Upper lobe of right lung (tissue), 1 donor: ENCODE measurements at regions not wholly inside any gene's neighbourhood (a gene's known extent, or its start where the extent isn't known, plus 50 kb on each side); places are given as distances from the start of the nearest gene placed in this dataset.
"Not testable (repeated sequence)": the region's sequence is repeated elsewhere in the genome, so short reads cannot be mapped to it uniquely, and the experiment has no call there.

Experiments used
- ATAC-seq: fragments of 200-7000 bp; cut with Tn5 transposase; one replicate; pipeline ENCODE4 v1.9.1; 2020; ENCODE audit warnings: mild to moderate bottlenecking, moderate library complexity
- DNase-seq: peaks from one replicate; pipeline ENCODE4 v3.0.0-alpha.2; 2020
- H3K27ac ChIP-seq: fragments of 200-600 bp; one replicate; pipeline ENCODE4 v1.8.0; 2022
- H3K27me3 ChIP-seq: fragments of 200-600 bp; one replicate; pipeline ENCODE4 v1.8.0; 2022; ENCODE audit warnings: mild to moderate bottlenecking
- H3K36me3 ChIP-seq: fragments of 200-600 bp; one replicate; pipeline ENCODE4 v1.8.0; 2022
- H3K4me1 ChIP-seq: fragments of 200-600 bp; one replicate; pipeline ENCODE4 v1.8.0; 2022
- H3K4me3 ChIP-seq: fragments of 200-600 bp; one replicate; pipeline ENCODE4 v1.8.0; 2022; ENCODE audit warnings: mild to moderate bottlenecking
- H3K9me3 ChIP-seq: fragments of 200-600 bp; one replicate; pipeline ENCODE4 v1.8.0; 2022
- CTCF ChIP-seq: fragments of 200-600 bp; IDR thresholded peaks from one replicate; pipeline ENCODE4 v1.8.0; 2022; ENCODE audit warnings: antibody characterized with exemption
- intact Hi-C: fragments of 100-400 bp; cut with DNase I; formaldehyde crosslinking; loops from one replicate; pipeline ENCODE4 v1.11.0; 2022
- donor health status: DM: no; HTN: yes; CAD: no; lungs with severe emphysema.

GRCh38 chr4:97139791-97140190 is 1003.5 kb downstream of the STPG2 start:
- H3K4me3 ChIP-seq, result no peak overlapping the region
- H3K9me3 ChIP-seq, result no peaks in the 10 kb centered on the region
- no peak overlapping the region for H3K27ac ChIP-seq
- TF ChIP-seq CTCF, result no peak
- H3K36me3 ChIP-seq, result no peaks in the 10 kb centered on the region
- no peaks in the 10 kb centered on the region for H3K27me3 ChIP-seq
- no peaks in the 10 kb centered on the region for H3K4me1 ChIP-seq
- no peak for ATAC-seq
- intact Hi-C loops, result no loop called here
- DNase-seq, result no peak

DNA sequence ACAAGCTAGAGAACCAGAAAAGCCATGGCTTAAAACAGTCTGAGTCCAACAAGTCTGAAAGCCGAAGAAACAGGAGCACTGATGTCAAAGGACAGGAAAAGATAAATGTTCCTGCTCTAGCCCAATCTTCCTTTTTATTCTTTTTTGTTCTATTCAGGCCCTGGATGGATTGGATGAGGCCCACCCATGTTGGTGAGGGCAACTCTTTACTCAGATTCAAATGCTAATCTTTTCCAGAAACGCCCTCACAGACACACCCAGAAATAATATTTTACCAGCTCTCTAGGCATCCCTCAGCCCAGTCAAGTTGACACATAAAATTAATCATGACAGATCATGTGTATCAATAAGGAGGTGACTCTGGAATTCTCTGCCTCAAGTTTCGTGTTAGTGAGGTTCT is 1002.7 kb downstream of the STPG2 start:
- Histone ChIP-seq H3K4me1 (no peaks in the 10 kb centered on the region), H3K4me3 (no peak overlapping the region), H3K27me3 (no peaks in the 10 kb centered on the region), H3K27ac (no peak overlapping the region), H3K9me3 (no peaks in the 10 kb centered on the region), H3K36me3 (no peaks in the 10 kb centered on the region)
- DNase-seq (no peak), ATAC-seq (no peak)
- intact Hi-C loops, result no loop called here
- TF ChIP-seq CTCF, result no peak

GRCh38 chr4:97141332-97141731 is 1001.9 kb downstream of the STPG2 start:
- H3K36me3 ChIP-seq, H3K4me3 ChIP-seq, H3K27ac ChIP-seq, DNase-seq, intact Hi-C loops, H3K9me3 ChIP-seq, ATAC-seq, H3K4me1 ChIP-seq, H3K27me3 ChIP-seq: not testable (repeated sequence)

DNA sequence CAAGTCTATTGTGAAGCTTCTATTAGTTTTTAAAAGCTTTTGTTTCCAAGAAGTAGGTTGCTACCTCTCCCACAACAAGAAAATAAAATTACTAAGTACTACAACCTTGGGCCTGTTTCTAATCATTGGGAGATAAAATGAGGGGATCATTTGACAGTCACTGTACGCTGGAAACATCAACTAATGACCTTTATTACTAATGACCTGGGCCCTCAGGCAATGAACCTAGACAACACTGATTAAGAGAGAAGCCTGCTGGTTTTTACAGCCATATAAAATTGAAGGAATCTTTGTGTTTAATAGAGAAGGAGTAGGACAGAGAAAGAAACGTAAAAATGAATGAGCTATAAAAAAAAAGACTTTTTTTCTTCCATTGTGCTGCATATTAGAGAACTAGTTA is 1000.9 kb downstream of the STPG2 start:
- H3K27me3 ChIP-seq, result no peaks in the 10 kb centered on the region
- no peaks in the 10 kb centered on the region for H3K4me1 ChIP-seq
- no peak overlapping the region for H3K27ac ChIP-seq
- H3K36me3 ChIP-seq, result no peaks in the 10 kb centered on the region
- DNase-seq, result no peak
- TF ChIP-seq CTCF, result no peak
- H3K9me3 ChIP-seq, result no peaks in the 10 kb centered on the region
- ATAC-seq, result no peak
- no peak overlapping the region for H3K4me3 ChIP-seq
- intact Hi-C loops, result no loop called here

DNA sequence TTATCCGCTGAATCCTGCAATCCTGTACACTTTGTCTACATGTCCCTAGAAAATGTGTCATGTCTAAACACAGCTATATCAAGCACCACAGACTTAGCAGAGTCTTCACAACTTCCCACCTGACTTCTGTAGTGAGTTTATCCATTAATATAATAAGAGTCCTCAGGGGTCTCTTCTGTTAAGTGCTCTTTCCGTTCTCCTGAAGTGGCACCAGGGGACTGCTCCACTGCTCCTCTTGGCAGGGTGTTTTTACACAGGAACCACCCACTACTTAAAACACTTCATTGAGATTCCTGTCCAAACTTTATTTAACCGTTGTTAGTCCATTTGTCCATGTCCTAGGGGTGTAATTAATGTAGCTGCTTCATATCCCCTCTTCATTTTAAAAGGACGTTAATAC is 1000.4 kb downstream of the STPG2 start:
- ATAC-seq (no peak), DNase-seq (no peak)
- intact Hi-C loops, result no loop called here
- Histone ChIP-seq H3K36me3 (no peaks in the 10 kb centered on the region), H3K4me3 (no peak overlapping the region), H3K27ac (no peak overlapping the region), H3K4me1 (no peaks in the 10 kb centered on the region), H3K9me3 (no peaks in the 10 kb centered on the region), H3K27me3 (no peaks in the 10 kb centered on the region)
- no peak for TF ChIP-seq CTCF

GRCh38 chr4:97144199-97144598 is 999.1 kb downstream of the STPG2 start:
- Histone ChIP-seq H3K27ac (no peak overlapping the region), H3K4me1 (no peaks in the 10 kb centered on the region), H3K9me3 (no peaks in the 10 kb centered on the region), H3K4me3 (no peak overlapping the region), H3K27me3 (no peaks in the 10 kb centered on the region), H3K36me3 (no peaks in the 10 kb centered on the region)
- intact Hi-C loops, result no loop called here
- DNase-seq (no peak), ATAC-seq (no peak)
- no peak for TF ChIP-seq CTCF
